HG03025 (cell line): ENCODE measurements at regions not wholly inside any gene's neighbourhood (a gene's known extent, or its start where the extent isn't known, plus 50 kb on each side); places are given as distances from the start of the nearest gene placed in this dataset.
"Not testable (repeated sequence)": the region's sequence is repeated elsewhere in the genome, so short reads cannot be mapped to it uniquely, and the experiment has no call there.

Experiments
- ATAC-seq: cut with Tn5 transposase; IDR thresholded peaks from one replicate; pipeline ENCODE4 v1.9.1; 2021; ENCODE audit warnings: mild to moderate bottlenecking, moderate library complexity; ENCODE audit not compliant: unreplicated experiment, low FRiP score

DNA sequence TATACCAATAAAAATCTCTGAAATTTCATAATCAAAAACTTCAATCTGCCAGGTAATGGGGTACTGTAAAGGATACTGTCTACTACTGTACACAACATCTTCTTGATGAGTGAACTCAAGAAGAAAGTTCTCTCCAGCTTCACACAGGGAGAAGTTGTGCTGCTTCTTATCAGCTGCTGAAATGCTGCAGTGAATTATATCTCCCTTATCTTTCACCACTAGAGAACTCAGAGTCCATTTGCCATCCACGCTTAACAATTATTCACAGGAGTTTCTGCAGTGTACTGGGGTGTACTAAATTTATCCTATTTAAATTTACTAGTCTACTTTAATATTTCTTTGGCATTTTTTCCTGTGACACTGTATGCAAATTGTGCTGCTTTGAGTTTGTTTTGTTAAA lies 384.8 kb downstream of the TFAP2B start:
- no peak for ATAC-seq

DNA sequence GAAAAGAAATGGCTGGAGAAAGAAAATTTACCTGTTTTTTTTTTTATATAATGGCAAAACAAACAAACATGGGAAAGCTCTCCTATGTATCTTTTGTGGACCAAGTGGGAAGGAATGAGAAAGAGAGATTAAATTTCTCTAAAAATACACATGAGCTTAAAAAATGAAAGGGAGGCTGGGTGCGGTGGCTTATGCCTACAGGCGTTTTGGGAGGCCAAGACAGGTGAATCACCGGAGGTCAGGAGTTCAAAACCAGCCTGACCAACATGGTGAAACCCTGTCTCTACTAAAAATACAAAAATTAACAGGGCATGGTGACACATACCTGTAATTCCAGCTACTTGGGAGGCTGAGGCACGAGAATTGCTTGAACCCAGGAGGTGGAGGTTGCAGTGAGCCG lies 388.0 kb downstream of the TFAP2B start:
- ATAC-seq: not testable (repeated sequence)

DNA sequence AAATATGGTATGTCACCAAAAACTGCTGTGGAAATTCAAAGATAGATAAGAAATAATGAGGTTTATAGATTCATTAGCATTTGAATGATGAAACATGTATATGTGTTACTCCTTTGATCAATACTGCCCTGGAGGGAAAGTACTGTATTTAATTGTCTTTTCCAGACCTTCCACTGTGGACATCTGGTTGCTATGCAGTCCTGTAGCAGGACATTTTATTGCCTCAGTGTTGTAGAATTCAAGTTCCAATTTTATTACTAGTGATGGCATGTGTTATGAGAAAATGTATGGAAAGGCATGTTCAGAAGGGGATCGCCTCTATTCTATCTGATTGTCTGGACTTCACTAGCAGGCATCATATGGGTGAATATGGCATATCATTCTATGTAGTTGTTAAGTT lies 391.0 kb downstream of the TFAP2B start:
- ATAC-seq: no peak

DNA sequence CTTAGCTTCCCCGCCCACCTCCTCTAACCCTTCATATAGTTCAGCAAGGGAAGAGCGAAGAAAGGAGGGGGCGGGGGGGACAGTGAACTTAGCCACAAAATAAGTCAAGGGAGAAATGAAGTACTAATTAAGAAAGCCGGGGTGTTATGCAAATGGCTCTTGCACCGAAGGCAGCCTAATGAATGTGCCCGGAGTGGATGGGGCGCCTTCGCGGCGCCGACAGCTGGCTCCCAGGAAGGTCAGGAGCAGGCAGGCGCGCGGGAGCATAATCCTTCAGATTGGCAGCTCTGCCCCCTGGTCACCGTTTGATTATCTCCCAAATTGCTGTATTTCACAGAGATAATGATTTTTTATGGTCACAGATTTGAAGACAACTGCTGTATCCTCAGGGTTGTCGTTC lies 395.1 kb downstream of the TFAP2B start:
- no peak for ATAC-seq

DNA sequence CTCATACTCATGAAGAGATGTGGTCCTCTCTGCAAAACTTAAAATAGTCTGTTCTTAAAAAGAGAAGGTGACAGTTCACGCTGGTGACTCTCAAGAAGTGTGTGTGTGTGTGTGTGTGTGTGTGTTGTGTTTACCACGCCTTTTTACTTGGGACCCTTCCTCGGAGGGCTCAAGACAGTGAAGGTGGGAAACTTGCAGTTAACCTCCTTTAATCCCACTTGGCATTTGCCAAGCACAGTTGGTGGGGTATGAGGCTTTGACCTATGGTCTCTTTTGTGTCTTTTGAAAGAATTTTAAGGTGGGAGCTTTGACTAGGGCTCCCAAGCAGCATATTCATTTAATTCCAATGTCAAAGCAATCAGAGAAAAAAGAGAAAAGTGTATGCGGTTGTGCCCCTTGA lies 395.8 kb downstream of the TFAP2B start:
- ATAC-seq: no peak

DNA sequence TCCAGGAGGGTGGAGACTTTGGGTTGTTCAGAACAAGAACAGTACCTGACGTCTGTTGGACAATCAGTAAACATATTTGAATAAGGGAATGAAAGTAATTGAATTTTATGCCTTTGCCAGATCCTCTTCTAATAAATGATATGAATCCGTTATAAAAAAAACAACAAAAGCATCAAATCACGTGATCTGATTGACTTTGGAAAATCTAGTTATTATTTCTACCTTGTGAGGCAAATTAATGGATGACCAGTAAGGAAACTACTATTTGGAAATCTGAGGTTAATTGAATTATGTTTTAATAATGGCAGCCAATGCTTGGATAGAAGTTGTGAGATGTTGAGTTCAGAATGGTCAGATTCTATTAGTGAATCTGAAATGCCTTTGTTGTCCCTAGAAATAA lies 399.5 kb downstream of the TFAP2B start:
- ATAC-seq: no peak

DNA sequence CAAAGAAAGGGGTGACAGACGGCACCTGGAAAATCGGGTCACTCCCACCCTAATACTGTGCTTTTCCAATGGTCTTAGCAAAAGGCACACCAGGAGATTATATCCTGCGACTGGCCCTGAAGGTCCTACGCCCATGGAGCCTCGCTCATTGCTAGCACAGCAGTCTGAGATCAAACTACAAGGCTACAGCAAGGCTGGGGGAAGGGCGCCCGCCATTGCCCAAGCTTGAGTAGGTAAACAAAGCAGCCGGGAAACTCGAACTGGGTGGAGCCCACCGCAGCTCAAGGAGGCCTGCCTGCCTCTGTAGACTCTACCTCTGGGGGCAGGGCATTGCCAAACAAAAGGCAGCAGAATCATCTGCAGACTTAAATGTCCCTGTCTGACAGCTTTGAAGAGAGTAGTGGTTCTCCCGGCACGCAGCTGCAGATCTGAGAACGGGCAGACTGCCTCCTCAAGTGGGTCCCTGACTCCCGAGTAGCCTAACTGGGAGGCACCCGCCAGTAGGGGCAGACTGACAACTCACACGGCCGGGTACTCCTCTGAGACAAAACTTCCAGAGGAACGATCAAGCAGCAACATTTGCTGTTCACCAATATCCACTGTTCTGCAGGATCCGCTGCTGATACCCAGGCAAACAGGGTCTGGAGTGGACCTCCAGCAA lies 406.0 kb downstream of the TFAP2B start:
- not testable (repeated sequence) for ATAC-seq

DNA sequence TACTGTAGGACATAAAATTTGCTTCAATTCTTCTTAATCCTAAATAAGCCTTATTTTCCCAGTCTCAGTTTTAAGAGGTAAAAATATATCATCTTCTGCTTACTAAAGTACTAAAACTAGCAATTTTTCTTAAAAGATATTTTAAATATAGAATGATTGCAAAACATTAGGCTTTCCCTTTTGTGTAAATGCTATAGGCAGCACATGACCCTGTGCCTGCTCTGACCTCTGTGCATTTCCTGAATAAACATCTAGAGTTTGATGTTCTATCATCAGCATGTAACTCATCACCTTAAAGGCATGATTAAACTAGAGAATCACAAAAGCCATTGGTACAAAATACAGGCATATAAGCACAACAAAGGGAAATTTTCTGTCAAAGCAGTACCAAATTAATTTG lies 422.7 kb downstream of the TFAP2B start:
- no peak for ATAC-seq

DNA sequence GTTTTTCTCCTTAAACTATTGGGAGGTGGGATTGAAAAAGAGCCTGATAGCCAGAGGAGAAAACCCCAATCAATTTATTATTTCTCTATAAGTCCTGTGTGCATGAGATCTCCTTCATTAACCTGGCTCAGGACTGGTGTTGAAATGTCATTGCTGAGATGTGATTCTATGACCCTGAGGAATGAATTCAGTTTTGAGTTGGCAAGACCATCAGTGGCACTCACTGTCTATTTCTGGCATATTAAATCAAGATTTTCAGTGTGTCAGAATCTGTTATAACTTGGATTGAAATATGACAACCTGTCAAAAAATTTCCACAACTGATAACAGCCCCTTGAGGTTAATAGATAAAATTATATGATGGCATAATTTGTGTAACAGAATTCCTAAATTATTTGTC lies 431.1 kb downstream of the TFAP2B start:
- ATAC-seq: no peak

DNA sequence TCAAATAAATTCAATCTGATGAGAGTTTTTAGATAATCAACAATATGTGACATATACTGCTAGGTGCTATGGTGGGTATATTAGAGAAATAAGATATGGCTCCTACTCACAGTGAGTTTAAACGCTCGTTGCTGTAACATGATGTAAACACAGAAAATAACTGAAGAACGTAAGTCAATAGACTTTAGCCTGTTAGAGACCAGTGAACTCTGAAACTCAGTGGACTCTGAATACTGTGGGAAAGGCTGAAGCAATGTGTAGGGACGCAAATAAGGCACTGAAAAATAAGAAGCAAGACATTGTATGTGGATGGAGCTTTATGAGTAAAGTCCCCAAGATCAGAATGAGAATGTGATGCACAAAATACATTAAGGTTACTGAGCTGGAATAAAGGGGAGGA lies 431.6 kb downstream of the TFAP2B start:
- ATAC-seq: no peak

DNA sequence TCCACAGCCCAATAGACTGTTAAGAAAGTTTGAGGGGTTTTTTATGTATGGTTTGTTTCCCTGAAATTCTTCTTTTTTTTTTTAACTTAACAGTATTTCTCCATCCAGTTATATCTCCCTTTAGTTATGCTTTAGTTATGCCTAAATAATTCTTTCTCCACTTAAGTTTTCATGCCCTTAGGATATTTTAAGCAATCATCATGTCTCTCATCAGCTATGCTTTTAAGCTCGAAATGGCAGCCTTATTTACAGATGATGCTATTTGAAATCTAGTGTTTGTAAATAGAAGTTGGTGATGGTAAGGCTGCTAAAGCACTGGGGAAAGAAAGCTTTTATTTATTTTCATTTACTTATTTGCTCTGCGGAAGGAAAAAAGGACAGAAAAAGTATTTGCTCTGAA lies 439.3 kb downstream of the TFAP2B start:
- ATAC-seq: no peak

DNA sequence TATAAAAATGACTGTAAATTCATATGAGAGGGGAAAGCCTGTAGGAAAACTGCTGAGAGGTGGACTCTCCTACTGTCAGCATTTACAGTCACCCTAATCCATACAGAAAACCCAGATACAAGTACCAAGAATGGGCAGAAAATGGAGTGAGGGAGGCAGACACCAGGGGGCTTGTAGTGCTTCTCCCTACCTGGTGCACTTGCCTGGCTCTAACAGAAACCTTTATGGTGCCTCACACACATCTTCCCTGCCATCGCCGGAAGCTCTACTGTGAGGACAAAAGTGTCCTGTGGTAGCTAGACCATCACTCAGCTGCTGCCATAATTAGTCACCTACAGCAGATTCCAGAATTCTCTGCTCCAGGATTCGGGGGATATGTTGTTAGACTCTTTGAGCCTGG lies 441.3 kb downstream of the TFAP2B start:
- ATAC-seq: no peak

DNA sequence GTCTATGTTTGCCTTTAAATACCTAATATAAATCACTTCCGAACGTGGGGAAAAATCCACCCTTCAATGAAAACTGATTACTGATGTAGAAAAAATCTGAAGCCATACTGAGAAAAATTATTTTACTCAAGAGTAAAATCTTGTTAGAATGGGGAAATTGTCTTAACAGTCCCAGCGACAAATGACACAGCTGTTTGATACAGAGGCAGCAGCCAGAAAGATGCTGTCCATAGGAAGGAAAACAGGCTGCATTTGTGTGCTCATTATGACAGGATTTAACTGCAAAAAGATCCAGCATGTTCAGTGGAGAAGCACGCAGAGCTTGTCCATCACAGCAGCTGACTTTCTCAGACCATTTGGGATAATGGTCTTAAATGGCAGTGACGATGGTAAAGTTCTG lies 443.0 kb downstream of the TFAP2B start:
- no peak for ATAC-seq

DNA sequence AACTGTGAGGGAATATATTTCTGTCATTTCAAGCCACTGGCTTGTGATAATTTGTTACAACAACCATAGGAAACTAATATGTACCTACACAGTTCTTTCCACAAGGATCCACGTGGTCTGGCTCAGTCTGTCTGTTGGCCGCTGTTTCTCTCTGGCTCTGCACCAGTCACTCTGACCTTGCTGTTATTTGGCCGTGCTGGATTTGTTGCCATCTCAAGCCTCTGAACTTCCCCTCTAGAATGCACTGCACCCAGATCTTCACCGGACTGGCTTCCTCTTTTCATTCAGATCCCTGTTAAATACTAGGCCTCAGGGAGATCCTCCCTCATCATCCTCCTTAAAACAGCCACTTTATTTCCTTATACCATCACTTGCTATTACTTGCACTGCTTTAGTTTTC lies 446.8 kb downstream of the TFAP2B start:
- ATAC-seq: no peak

DNA sequence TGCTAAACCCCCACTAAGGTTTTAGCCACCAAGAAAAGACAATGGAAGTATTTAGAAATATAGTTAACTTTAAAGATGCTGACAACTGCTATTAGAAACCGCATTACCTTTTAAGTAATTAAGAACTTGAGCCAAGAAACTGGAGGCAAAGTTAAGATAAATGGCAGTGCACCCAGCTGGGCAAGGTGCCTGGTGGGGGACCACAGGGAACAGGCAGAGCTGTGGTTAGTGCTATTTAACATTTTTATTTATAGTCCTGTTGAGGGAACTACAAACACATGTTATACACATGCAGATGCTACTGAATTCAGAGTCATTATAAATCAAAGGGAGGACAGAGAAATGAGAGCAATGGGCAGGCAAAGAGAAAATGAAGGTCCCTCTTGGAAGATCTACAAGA lies 447.9 kb downstream of the TFAP2B start:
- ATAC-seq: no peak

DNA sequence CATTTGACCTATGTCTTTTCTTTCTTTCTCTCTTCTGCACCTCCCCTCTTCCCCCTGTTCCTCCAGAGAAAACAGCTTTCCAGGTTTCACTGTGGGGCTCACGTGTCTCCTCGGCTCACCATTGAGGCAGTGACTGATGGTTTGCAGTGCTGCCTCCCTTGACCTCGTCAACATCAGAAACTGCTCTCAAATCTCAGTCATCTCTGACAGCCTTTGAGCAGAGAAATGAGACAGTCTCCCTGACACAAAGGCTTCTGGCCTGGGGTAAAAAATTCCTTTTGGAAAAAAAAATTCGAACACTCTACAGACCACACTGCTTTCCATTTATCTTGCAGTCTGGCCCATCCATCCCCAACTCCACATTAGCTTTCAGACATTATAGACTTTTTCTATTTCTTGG lies 450.0 kb downstream of the TFAP2B start:
- no peak for ATAC-seq

DNA sequence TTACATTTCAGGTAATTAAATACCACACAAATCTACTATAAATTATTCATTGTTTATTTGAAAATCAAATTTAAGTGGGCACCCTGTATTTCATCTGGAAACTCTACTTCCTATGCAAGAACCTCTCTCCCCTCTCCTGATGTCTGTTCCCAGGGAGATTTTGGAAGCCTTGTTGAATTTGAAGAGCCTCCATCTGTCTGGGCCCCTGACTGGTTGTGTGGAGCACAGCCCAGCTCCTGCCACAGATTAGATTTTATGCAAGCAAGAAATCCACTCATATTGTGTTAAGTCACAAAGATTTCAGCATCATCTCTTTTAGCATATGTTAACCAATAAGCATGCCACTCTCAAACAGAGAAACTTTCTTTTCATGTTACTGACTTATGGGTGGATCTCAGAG lies 451.2 kb downstream of the TFAP2B start:
- no peak for ATAC-seq

DNA sequence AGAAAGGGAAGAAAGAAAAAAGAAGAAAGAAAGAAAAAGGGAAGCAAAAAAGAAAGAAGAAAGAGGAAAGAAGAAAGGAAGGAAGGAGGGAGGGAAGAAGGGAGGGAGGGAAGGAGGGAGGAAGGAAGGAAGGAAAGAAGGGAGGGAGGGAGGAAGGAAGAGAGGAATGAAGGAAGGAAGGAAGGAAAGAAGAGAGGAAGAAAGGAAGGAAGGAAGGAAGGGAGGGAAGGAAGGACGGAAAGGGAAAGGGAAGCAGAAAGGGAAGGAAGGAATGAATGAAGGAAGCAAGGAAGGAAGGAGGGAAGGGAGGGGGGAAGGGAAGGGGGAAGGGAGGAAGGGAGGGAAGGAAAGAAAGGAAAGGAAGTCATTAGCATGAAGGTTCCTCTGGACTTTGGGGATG lies 452.9 kb downstream of the TFAP2B start:
- no peak for ATAC-seq

DNA sequence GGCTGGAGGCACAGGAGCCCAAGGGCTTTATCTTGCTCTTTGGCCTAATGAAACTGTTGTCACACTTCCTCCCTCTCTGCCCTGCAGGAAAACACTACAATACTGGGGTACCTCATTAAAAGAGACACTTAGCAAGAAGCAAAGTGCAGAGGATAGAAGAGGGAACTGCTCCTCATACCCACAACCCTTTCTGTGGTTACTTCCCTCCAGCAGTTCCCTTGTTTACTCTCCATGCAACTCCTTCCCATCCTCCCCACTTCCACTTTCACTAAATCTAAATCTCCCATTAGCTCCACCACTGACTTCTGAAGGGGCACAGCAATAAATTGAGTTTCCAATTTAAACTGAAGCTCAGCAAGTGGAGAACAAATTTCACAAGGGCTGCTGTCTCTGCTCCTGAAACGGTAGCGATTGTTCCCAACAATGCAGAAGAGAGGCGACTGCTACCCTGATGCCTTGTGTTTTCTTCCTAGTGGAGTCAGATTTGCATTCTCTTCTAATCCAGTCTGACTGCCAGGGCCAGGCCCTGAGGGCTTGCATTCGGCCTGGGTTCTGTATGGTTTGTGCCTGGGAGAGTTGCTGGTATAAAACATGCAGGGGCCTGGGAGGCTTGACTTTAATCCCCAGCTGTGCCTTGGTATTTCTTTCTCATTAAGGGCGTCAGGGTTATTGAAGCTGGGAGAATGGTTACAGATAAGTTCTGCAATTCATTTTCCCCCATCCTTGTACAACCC lies 454.7 kb downstream of the TFAP2B start:
- no peak for ATAC-seq

DNA sequence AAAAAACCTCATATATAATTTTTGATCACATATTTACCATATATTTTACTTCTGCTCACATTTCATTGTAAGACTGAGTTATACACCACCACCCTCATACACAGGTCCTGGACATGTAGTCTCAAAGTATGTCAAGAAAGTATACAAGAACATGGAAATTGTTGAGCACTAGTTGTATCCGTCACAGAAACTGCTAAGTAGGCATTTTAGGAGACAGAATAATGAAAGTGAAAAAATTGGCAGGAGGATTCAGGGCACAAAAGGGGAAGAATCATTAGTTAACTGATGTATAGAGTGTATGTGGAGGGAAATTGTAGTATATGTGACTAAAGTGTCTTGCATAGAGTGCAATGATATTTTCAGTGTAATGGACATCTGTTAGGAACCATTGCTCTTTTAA lies 458.8 kb downstream of the TFAP2B start:
- no peak for ATAC-seq

DNA sequence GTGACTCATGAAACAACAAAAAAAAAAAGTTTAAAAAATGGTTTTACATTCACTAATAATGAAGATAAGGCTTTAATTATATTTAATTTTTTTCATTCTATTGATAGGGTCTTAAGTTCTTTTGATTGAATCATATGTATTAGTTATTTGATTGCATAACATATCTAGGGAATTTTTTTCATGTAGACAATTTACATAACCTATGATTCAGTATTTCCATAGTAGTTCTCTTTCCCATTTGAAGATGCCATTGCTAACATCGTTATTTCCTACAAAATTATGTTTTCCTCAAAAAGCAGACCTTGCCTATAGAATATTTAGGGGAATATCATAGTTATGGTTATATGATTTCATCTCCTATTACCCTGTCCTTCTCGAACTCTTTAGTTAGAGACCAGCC lies 463.4 kb downstream of the TFAP2B start:
- no peak for ATAC-seq

DNA sequence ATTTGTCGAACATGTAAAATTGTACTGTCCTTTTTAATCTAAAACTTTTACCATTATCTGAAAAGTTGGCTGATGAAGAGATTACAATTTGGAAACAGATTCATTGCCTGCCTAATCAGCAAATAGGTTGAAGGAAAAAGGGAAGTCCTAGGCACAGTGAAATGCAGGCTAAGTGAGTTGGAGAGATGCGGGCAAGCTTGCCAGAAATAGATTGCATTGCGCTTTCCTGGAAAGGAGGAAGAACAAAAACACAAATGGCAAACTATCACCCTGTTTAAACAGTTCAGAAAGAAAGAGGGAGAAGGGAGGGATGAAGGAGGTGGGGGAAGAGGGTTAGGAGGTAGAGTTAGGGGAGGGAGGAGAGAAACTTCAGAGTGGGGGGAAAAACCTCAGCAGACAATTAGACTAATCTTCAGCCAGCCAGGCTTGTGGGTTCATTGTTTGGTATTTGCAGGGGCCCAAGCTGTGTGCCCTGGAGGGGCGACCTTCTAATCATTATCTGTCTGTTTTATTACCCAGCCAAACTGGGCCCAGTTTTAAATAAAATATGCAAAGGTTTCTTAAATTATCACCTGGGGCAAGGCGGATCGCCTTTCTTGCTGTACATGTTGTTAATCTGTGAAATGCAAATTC lies 465.2 kb downstream of the TFAP2B start:
- ATAC-seq: no peak
